HEK293T (cell line): ENCODE measurements at regions not wholly inside any gene's neighbourhood (a gene's known extent, or its start where the extent isn't known, plus 50 kb on each side); places are given as distances from the start of the nearest gene placed in this dataset.

ENCODE experiments used
- CTCF ChIA-PET: fragments of 350-600 bp; formaldehyde crosslinking; extraction: SDS; loops from one replicate; lab custom pipeline; 2021; ENCODE audit warnings: antibody characterized with exemption, inconsistent platforms; lab: Yijun Ruan, JAX
- POLR2A ChIA-PET: fragments of 350-600 bp; formaldehyde crosslinking; extraction: SDS; loops from one replicate; lab custom pipeline; 2020; ENCODE audit warnings: antibody characterized with exemption, inconsistent platforms; lab: Yijun Ruan, JAX
- DNase-seq: peaks from one replicate; pipeline ENCODE4 v3.0.0; 2012; ENCODE audit warnings: mixed read lengths; ENCODE audit errors: extremely low spot score
- ARNT ChIP-seq: fragments of 450-650 bp; IDR thresholded peaks from 2 replicates; pipeline ENCODE4 v1.6.1; 2017; ENCODE audit warnings: mild to moderate bottlenecking
- BHLHE40 ChIP-seq: fragments of 450-650 bp; IDR thresholded peaks from 2 replicates; pipeline ENCODE4 v1.6.1; 2016; ENCODE audit warnings: mild to moderate bottlenecking, moderate library complexity, borderline replicate concordance
- CTBP1 ChIP-seq: fragments of 450-650 bp; IDR thresholded peaks from 2 replicates; pipeline ENCODE4 v1.6.1; 2016; ENCODE audit warnings: borderline replicate concordance
- ELF4 ChIP-seq: fragments of 450-650 bp; IDR thresholded peaks from 2 replicates; pipeline ENCODE4 v1.6.1; 2017; ENCODE audit warnings: antibody characterized with exemption
- FOXA1 ChIP-seq: fragments of 450-650 bp; IDR thresholded peaks from 2 replicates; pipeline ENCODE4 v1.6.1; 2016; ENCODE audit warnings: mild to moderate bottlenecking
- FOXK2 ChIP-seq: fragments of 450-650 bp; IDR thresholded peaks from 2 replicates; pipeline ENCODE4 v1.6.1; 2016; ENCODE audit warnings: mild to moderate bottlenecking
- FOXM1 ChIP-seq: fragments of 450-650 bp; IDR thresholded peaks from 2 replicates; pipeline ENCODE4 v1.6.1; 2017; ENCODE audit warnings: mild to moderate bottlenecking, borderline replicate concordance
- HDGF ChIP-seq: fragments of 450-650 bp; IDR thresholded peaks from 2 replicates; pipeline ENCODE4 v1.6.1; 2017; ENCODE audit warnings: antibody characterized with exemption, borderline replicate concordance
- L3MBTL2 ChIP-seq: fragments of 450-650 bp; conservative IDR thresholded peaks from 2 replicates; pipeline ENCODE4 v1.6.1; 2016; ENCODE audit warnings: mild to moderate bottlenecking
- LEF1 ChIP-seq: fragments of 450-650 bp; IDR thresholded peaks from 2 replicates; pipeline ENCODE4 v1.6.1; 2017; ENCODE audit warnings: mild to moderate bottlenecking, borderline replicate concordance
- NFRKB ChIP-seq: fragments of 450-650 bp; IDR thresholded peaks from 2 replicates; pipeline ENCODE4 v1.6.1; 2016; ENCODE audit warnings: mild to moderate bottlenecking, moderate library complexity
- PKNOX1 ChIP-seq: fragments of 450-650 bp; IDR thresholded peaks from 2 replicates; pipeline ENCODE4 v1.6.1; 2016
- SP1 ChIP-seq: fragments of 450-650 bp; IDR thresholded peaks from 2 replicates; pipeline ENCODE4 v1.6.1; 2017
- SUZ12 ChIP-seq: fragments of 450-650 bp; IDR thresholded peaks from 2 replicates; pipeline ENCODE4 v1.6.1; 2016; ENCODE audit warnings: mild to moderate bottlenecking
- TARDBP ChIP-seq: fragments of 450-650 bp; IDR thresholded peaks from 2 replicates; pipeline ENCODE4 v1.6.1; 2016
- ZNF384 ChIP-seq: fragments of 450-650 bp; IDR thresholded peaks from 2 replicates; pipeline ENCODE4 v1.6.1; 2016

- TF ChIP-seq ARNT (no peak), FOXM1 (no peak), LEF1 (no peak), HDGF (no peak), PKNOX1 (no peak), NFRKB (no peak), ZNF384 (no peak), TARDBP (no peak), FOXK2 (no peak), SUZ12 (no peak), SP1 (no peak)
- DNase-seq, result no peak
- ChIA-PET CTCF (no interaction called here), POLR2A (no interaction called here)
Measured at GRCh38 chr12:93967454-93967853, 180.9 kb upstream of the PLXNC1 start.

- POLR2A ChIA-PET, result no interaction called here
- no peak for DNase-seq
- TF ChIP-seq ZNF384 (no peak), FOXA1 (no peak), NFRKB (no peak), TARDBP (no peak), HDGF (no peak), LEF1 (no peak)
- CTCF ChIA-PET, result no interaction called here
Measured at GRCh38 chr12:93968536-93969285, 179.7 kb upstream of the PLXNC1 start.

- ChIA-PET POLR2A (no interaction called here), CTCF (no interaction called here)
- no peak for TF ChIP-seq SP1
- TF ChIP-seq NFRKB, result no peak
- no peak for TF ChIP-seq LEF1
- no peak for TF ChIP-seq SUZ12
- TF ChIP-seq FOXA1, result no peak
- TF ChIP-seq CTBP1, result no peak
- TF ChIP-seq ZNF384, result no peak
- TF ChIP-seq FOXK2, result no peak
- no peak for TF ChIP-seq ARNT
- TF ChIP-seq FOXM1, result no peak
- no peak for TF ChIP-seq TARDBP
- TF ChIP-seq ELF4, result no peak
- no peak for TF ChIP-seq PKNOX1
- no peak for TF ChIP-seq BHLHE40
- no peak for TF ChIP-seq HDGF
- TF ChIP-seq L3MBTL2, result no peak
- DNase-seq, result no peak
Measured at GRCh38 chr12:93970900-93971688, 177.3 kb upstream of the PLXNC1 start.

- no peak for DNase-seq
- TF ChIP-seq HDGF (no peak), ELF4 (no peak), TARDBP (no peak), L3MBTL2 (no peak), ZNF384 (no peak), LEF1 (no peak), FOXK2 (no peak), FOXA1 (no peak), CTBP1 (no peak), PKNOX1 (no peak)
- CTCF ChIA-PET, result interaction anchor here (0.6 kb wide), 1 partner anchor 399 kb away, joined by 3 read pairs; no protein-coding TSS in a partner anchor
- POLR2A ChIA-PET, result no interaction called here
Measured at GRCh38 chr12:93972411-93973208, 175.8 kb upstream of the PLXNC1 start.

GRCh38 chr12:93974252-93974651 is 174.1 kb upstream of the PLXNC1 start:
- ChIA-PET POLR2A (no interaction called here), CTCF (no interaction called here)
- TF ChIP-seq ZNF384 (no peak), SP1 (no peak), ELF4 (no peak), FOXK2 (no peak), PKNOX1 (no peak), SUZ12 (no peak), TARDBP (no peak), ARNT (no peak), HDGF (no peak)
- no peak for DNase-seq

DNA sequence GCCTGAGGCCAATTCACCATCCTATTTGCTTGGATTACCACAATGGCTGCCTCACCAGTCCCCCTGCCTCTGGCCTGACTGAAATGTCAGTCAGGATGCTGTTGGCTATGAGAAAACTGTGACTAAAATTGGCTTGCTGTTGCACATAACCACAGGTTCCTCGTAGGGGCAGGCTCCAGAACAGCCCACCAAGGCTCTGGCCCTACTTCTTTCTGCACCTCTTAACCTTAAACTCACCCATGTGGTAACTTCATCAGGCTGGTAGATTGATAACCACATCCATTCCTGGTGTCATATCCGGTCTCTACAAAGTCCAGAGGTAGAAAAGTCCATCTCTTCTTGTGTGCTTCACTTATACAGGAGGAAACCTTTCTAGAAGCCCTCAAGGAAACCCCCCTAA is 172.4 kb upstream of the PLXNC1 start:
- DNase-seq, result no peak
- CTCF ChIA-PET, result no interaction called here
- POLR2A ChIA-PET, result no interaction called here
- no peak for TF ChIP-seq FOXM1
- no peak for TF ChIP-seq NFRKB
- TF ChIP-seq FOXK2, result no peak
- no peak for TF ChIP-seq SUZ12
- no peak for TF ChIP-seq CTBP1
